Karpas-422 (cell line): ENCODE measurements at regions not wholly inside any gene's neighbourhood (a gene's known extent, or its start where the extent isn't known, plus 50 kb on each side); places are given as distances from the start of the nearest gene placed in this dataset.

Source experiments
- DNase-seq: peaks from one replicate; pipeline ENCODE4 v3.0.0-alpha.2; 2015
- H2AFZ ChIP-seq: fragments of 200-600 bp; sonication (generic); 2 replicates; pipeline ENCODE4 v1.6.1; 2014; ENCODE audit warnings: antibody characterized with exemption, low read length, mixed read lengths
- H3K27ac ChIP-seq: fragments of 200-600 bp; sonication (generic); 2 replicates; pipeline ENCODE4 v1.5.1; 2014; ENCODE audit warnings: mild to moderate bottlenecking, low read length, moderate library complexity
- H3K27me3 ChIP-seq: fragments of 200-600 bp; sonication (generic); 2 replicates; pipeline ENCODE4 v1.6.1; 2014; ENCODE audit warnings: low read length, mixed read lengths
- H3K36me3 ChIP-seq: fragments of 200-600 bp; sonication (generic); 2 replicates; pipeline ENCODE4 v1.6.1; 2014; ENCODE audit warnings: low read length, mixed read lengths; ENCODE audit not compliant: insufficient read depth
- H3K4me1 ChIP-seq: fragments of 200-600 bp; sonication (generic); 2 replicates; pipeline ENCODE4 v1.6.1; 2014; ENCODE audit warnings: mild to moderate bottlenecking, low read length, mixed read lengths
- H3K4me2 ChIP-seq: fragments of 200-600 bp; sonication (generic); 2 replicates; pipeline ENCODE4 v1.6.1; 2014; ENCODE audit warnings: low read length, low read depth, mild to moderate bottlenecking; ENCODE audit not compliant: poor library complexity, severe bottlenecking
- H3K4me3 ChIP-seq: fragments of 200-600 bp; sonication (generic); 2 replicates; pipeline ENCODE4 v1.5.1; 2014; ENCODE audit warnings: mild to moderate bottlenecking, antibody characterized with exemption, low read length, mixed read lengths
- H3K79me2 ChIP-seq: fragments of 200-600 bp; sonication (generic); 2 replicates; pipeline ENCODE4 v1.6.1; 2014; ENCODE audit warnings: mild to moderate bottlenecking, low read length, mixed read lengths
- H3K9ac ChIP-seq: fragments of 200-600 bp; sonication (generic); 2 replicates; pipeline ENCODE4 v1.6.0; 2014; ENCODE audit warnings: low read length
- H3K9me2 ChIP-seq: fragments of 200-600 bp; sonication (generic), shearing (Covaris generic); replicated peaks from 2 replicates; pipeline ENCODE4 v1.6.0; 2014; ENCODE audit warnings: mild to moderate bottlenecking, low read length, moderate library complexity; ENCODE audit not compliant: insufficient read depth
- H3K9me3 ChIP-seq: fragments of 300-700, 200-600 bp; sonication (generic); 2 replicates; pipeline ENCODE4 v1.6.1; 2014; ENCODE audit warnings: low read length, mixed read lengths
- H4K20me1 ChIP-seq: fragments of 200-600 bp; sonication (generic); 2 replicates; pipeline ENCODE4 v1.6.1; 2014; ENCODE audit warnings: mild to moderate bottlenecking, antibody characterized with exemption, low read length, low read depth; ENCODE audit not compliant: insufficient read depth

DNA sequence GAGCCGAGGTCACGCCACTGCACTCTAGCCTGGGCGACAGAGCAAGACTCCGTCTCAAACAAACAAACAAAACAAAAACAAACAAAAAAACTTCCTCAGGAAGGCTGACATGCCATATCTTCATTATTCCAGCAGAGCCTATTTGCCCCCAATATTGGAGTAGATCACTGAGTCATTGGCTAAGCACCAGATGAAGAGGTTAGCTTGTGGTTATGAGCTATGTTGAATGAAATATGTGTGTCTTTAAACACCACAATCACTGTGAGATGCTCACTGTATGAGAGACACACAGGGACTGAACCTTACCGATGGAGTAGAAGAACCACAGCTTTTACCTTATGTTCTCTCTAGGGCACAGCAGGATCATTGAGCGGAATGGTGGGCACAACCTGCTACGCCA is 122.1 kb upstream of the EOLA2 start:
- H3K79me2 ChIP-seq: no peaks in the 10 kb centered on the region
- H3K4me1 ChIP-seq: peaks cover 9% of the 10 kb centered on the region
- H3K4me3 ChIP-seq: no peak overlapping the region
- no peaks in the 10 kb centered on the region for H4K20me1 ChIP-seq
- H3K27ac ChIP-seq: no peak overlapping the region
- H3K4me2 ChIP-seq: no peak overlapping the region
- DNase-seq: no peak
- no peak overlapping the region for H3K9ac ChIP-seq
- no peaks in the 10 kb centered on the region for H3K9me3 ChIP-seq
- no peak overlapping the region for H2AFZ ChIP-seq
- H3K9me2 ChIP-seq: no peaks in the 10 kb centered on the region
- no peaks in the 10 kb centered on the region for H3K27me3 ChIP-seq
- H3K36me3 ChIP-seq: no peaks in the 10 kb centered on the region

DNA sequence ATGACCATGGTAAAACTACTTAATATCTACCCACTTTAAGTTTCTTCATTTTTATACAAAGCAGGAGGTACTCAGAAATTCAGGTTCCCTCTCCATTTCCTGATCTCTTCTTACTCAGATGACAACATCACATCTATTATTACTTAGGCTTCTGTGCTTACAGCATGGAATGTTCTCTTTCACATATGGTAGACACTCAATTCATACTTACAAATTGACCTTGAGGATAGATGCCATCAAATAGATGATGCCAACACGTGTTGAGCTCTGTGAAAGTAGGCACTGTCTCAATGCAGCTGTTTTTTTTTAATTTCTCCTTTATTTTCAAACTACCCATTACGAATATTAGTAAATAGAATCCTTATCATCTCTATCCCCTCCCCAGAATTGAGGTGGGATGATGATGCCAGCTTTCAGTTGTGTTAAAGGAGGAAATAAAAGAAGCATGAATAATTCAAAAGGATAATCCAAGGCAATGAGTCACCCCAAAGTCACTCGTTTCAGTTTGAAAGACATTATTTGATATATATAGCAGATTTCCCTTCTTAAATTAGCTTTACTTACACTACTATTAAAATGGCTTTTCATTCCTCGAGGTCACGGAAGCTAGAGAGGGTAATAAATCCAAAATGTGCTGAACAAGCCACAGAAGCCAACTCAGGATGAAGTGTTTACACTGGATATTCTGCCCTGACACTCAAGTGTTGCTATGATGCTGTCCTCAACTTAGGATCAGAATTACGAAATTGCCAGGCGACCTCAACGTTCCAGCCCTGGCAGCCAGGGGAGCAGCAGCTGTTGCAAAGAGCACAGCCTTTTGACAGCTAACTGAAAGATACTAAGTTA is 124.2 kb upstream of the EOLA2 start:
- Histone ChIP-seq H4K20me1 (no peaks in the 10 kb centered on the region), H3K9ac (no peak overlapping the region), H2AFZ (no peak overlapping the region), H3K4me3 (no peak overlapping the region), H3K27me3 (no peaks in the 10 kb centered on the region), H3K9me2 (no peaks in the 10 kb centered on the region), H3K4me1 (peaks cover 9% of the 10 kb centered on the region), H3K27ac (no peak overlapping the region), H3K9me3 (no peaks in the 10 kb centered on the region), H3K79me2 (no peaks in the 10 kb centered on the region), H3K36me3 (no peaks in the 10 kb centered on the region), H3K4me2 (no peak overlapping the region)
- DNase-seq: no peak

GRCh38 chrX:150063138-150063518 is 124.8 kb upstream of the EOLA2 start:
- no peaks in the 10 kb centered on the region for H4K20me1 ChIP-seq
- no peak overlapping the region for H3K4me3 ChIP-seq
- no peak for DNase-seq
- no peaks in the 10 kb centered on the region for H3K9me2 ChIP-seq
- no peak overlapping the region for H2AFZ ChIP-seq
- no peak overlapping the region for H3K4me2 ChIP-seq
- H3K27ac ChIP-seq: no peak overlapping the region
- H3K9me3 ChIP-seq: no peaks in the 10 kb centered on the region
- no peaks in the 10 kb centered on the region for H3K36me3 ChIP-seq
- no peaks in the 10 kb centered on the region for H3K79me2 ChIP-seq
- H3K27me3 ChIP-seq: no peaks in the 10 kb centered on the region
- no peak overlapping the region for H3K9ac ChIP-seq
- H3K4me1 ChIP-seq: peaks cover 9% of the 10 kb centered on the region

- H3K9me3 ChIP-seq: no peaks in the 10 kb centered on the region
- H3K79me2 ChIP-seq: no peaks in the 10 kb centered on the region
- H3K9ac ChIP-seq: no peak overlapping the region
- no peaks in the 10 kb centered on the region for H3K9me2 ChIP-seq
- H3K4me2 ChIP-seq: no peak overlapping the region
- H3K27me3 ChIP-seq: no peaks in the 10 kb centered on the region
- no peak overlapping the region for H3K27ac ChIP-seq
- no peak overlapping the region for H3K4me3 ChIP-seq
- peak; percentile 44 for DNase-seq
- H3K4me1 ChIP-seq: peaks cover 9% of the 10 kb centered on the region
- no peaks in the 10 kb centered on the region for H3K36me3 ChIP-seq
- H2AFZ ChIP-seq: no peak overlapping the region
- no peaks in the 10 kb centered on the region for H4K20me1 ChIP-seq
Measured at GRCh38 chrX:150063674-150064073, 125.4 kb upstream of the EOLA2 start.

DNA sequence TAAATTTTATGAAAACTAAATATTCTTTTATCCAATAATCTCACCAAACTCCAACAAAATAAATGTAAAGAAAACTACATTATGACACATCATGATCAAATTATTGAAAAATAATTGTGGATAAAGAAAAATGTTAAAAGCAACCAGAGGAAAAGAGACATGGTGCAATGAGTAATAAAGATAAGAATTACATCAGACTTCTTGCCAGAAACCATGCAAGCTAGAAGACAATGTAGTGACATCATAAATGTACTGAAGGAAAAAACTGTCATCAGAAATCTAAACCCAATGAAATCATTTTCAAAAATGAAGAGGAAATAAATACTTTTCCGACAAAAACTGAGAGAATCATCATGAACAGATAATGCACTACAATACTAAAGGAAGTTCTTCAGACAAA is 135.9 kb upstream of the EOLA2 start:
- no peaks in the 10 kb centered on the region for H3K9me2 ChIP-seq
- no peaks in the 10 kb centered on the region for H3K9me3 ChIP-seq
- no peaks in the 10 kb centered on the region for H3K4me1 ChIP-seq
- no peaks in the 10 kb centered on the region for H3K79me2 ChIP-seq
- H3K36me3 ChIP-seq: no peaks in the 10 kb centered on the region
- no peaks in the 10 kb centered on the region for H4K20me1 ChIP-seq
- H3K4me3 ChIP-seq: no peak overlapping the region
- no peak for DNase-seq
- no peak overlapping the region for H3K4me2 ChIP-seq
- H3K9ac ChIP-seq: no peak overlapping the region
- H3K27me3 ChIP-seq: no peaks in the 10 kb centered on the region
- no peak overlapping the region for H2AFZ ChIP-seq
- H3K27ac ChIP-seq: no peak overlapping the region

DNA sequence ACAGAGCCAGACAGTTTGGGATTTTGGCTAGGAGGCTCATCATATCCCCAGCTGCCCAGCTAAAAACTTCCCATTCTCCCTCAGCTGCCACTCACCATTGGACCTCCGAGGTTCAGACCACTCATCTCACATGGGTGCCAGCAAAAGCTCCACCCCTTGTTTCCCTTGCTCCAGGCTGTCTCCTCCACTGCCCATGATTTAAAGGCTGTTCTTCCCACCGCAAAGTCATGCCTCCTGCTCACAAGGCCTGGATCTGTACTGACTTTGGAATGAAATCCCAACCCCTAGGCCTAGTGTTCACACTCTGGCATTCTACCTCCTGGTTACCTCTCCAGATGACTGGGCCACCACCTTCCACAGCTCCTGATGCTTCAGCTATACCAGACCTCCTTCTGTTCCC is 142.2 kb upstream of the EOLA2 start:
- Histone ChIP-seq H4K20me1 (no peaks in the 10 kb centered on the region), H3K4me2 (no peak overlapping the region), H3K36me3 (no peaks in the 10 kb centered on the region), H3K4me1 (peaks cover 9% of the 10 kb centered on the region), H3K9me2 (no peaks in the 10 kb centered on the region), H3K9me3 (no peaks in the 10 kb centered on the region), H3K27me3 (no peaks in the 10 kb centered on the region), H3K9ac (no peak overlapping the region), H3K79me2 (no peaks in the 10 kb centered on the region), H2AFZ (no peak overlapping the region), H3K4me3 (no peak overlapping the region), H3K27ac (no peak overlapping the region)
- DNase-seq: no peak

DNA sequence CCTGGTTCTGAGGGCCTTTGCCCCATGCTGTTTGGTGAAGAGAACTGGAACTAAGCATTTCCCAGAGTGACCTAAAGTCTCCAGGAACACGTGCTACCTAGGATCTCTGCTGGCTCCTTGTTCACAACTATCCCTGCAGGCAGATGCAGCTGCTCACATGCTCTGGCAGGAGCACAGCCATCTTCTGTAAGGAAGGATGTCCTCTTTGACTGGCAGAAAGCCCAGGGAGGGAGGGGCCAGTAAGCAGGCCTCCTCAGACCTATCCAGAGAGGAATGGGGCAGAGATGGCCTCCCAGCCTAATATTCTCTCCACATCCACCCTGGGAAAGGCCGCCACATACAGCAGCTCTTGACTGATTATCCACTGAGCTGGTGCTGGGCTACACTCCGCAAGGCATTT is 142.8 kb upstream of the EOLA2 start:
- Histone ChIP-seq H3K36me3 (no peaks in the 10 kb centered on the region), H3K4me2 (no peak overlapping the region), H3K27me3 (no peaks in the 10 kb centered on the region), H4K20me1 (no peaks in the 10 kb centered on the region), H3K9me2 (no peaks in the 10 kb centered on the region), H3K9me3 (no peaks in the 10 kb centered on the region), H3K27ac (no peak overlapping the region), H3K9ac (no peak overlapping the region), H3K79me2 (no peaks in the 10 kb centered on the region), H3K4me1 (peaks cover 9% of the 10 kb centered on the region), H2AFZ (no peak overlapping the region), H3K4me3 (no peak overlapping the region)
- no peak for DNase-seq

DNA sequence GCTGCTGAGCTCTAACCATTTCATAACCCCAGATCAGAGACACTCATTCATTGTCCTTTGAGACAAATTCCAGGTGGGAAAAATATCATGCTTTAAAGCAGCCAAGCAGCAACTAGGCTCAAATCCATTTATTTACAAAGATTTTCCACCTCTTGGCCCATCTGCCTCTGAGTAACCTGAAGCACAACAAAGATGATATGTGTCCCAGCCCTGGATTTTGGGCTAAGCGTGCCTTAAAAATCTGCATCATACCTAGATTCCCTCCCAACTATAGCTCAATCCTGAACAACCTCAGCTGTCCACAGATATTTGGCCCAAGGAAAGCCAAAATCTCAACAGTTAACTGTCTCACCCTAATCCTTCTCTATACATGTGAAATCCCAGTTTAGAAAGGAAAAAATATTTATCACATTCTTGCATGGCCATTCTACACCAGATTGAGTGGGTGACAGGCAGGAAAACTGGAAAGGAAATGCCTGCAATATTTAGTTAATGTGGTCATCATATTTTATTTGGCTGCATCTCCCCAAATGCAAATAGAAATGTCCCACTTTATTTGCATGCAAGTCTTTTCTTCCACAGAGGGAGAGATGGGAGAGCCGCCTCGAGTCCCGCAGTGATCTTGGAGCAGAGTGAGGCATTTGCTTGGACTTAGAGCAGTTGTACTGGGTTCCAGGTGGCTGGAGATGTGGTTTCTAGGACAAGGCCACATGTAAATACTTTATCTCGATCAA is 146.4 kb upstream of the EOLA2 start:
- no peaks in the 10 kb centered on the region for H4K20me1 ChIP-seq
- no peaks in the 10 kb centered on the region for H3K79me2 ChIP-seq
- no peak overlapping the region for H3K9ac ChIP-seq
- H3K27ac ChIP-seq: no peak overlapping the region
- no peak overlapping the region for H3K4me3 ChIP-seq
- H3K4me1 ChIP-seq: peaks cover 9% of the 10 kb centered on the region
- no peak for DNase-seq
- no peaks in the 10 kb centered on the region for H3K27me3 ChIP-seq
- no peak overlapping the region for H2AFZ ChIP-seq
- no peaks in the 10 kb centered on the region for H3K9me2 ChIP-seq
- H3K4me2 ChIP-seq: no peak overlapping the region
- no peaks in the 10 kb centered on the region for H3K9me3 ChIP-seq
- no peaks in the 10 kb centered on the region for H3K36me3 ChIP-seq
